ENCODE measurements at regions not wholly inside any gene's neighbourhood (a gene's known extent, or its start where the extent isn't known, plus 50 kb on each side); places are given as distances from the start of the nearest gene placed in this dataset.
"Not testable (repeated sequence)": the region's sequence is repeated elsewhere in the genome, so short reads cannot be mapped to it uniquely, and the experiment has no call there.

- DNase-seq (ENCODE audit: low read depth, low spot score): not testable (repeated sequence)
Measured at GRCh38 chr5:125999271-126000030, 423.8 kb upstream of the GRAMD2B start.

- no peak for DNase-seq (ENCODE audit: low read depth, low spot score)
Measured at GRCh38 chr5:126000507-126000906, 422.7 kb upstream of the GRAMD2B start.

GRCh38 chr5:126002222-126002897 lies 420.8 kb upstream of the GRAMD2B start:
- DNase-seq (ENCODE audit: low read depth, low spot score): no peak

GRCh38 chr5:126003309-126003708 lies 419.9 kb upstream of the GRAMD2B start:
- DNase-seq (ENCODE audit: low read depth, low spot score): no peak

- no peak for DNase-seq (ENCODE audit: low read depth, low spot score)
Measured at GRCh38 chr5:126004636-126005035, 418.6 kb upstream of the GRAMD2B start.

GRCh38 chr5:126007841-126008240 lies 415.4 kb upstream of the GRAMD2B start:
- no peak for DNase-seq (ENCODE audit: low read depth, low spot score)

GRCh38 chr5:126009566-126009965 lies 413.6 kb upstream of the GRAMD2B start:
- DNase-seq (ENCODE audit: low read depth, low spot score): no peak

GRCh38 chr5:126011526-126011925 lies 411.7 kb upstream of the GRAMD2B start:
- not testable (repeated sequence) for DNase-seq (ENCODE audit: low read depth, low spot score)

- DNase-seq (ENCODE audit: low read depth, low spot score): no peak
Measured at GRCh38 chr5:126014676-126015075, 408.5 kb upstream of the GRAMD2B start.

- no peak for DNase-seq (ENCODE audit: low read depth, low spot score)
Measured at GRCh38 chr5:126015235-126016181, 407.7 kb upstream of the GRAMD2B start.

GRCh38 chr5:126016256-126016655 lies 407.0 kb upstream of the GRAMD2B start:
- DNase-seq (ENCODE audit: low read depth, low spot score): no peak

GRCh38 chr5:126017096-126017495 lies 406.1 kb upstream of the GRAMD2B start:
- no peak for DNase-seq (ENCODE audit: low read depth, low spot score)

- DNase-seq (ENCODE audit: low read depth, low spot score): no peak
Measured at GRCh38 chr5:126020770-126021169, 402.4 kb upstream of the GRAMD2B start.

- no peak for DNase-seq (ENCODE audit: low read depth, low spot score)
Measured at GRCh38 chr5:126023994-126024441, 399.2 kb upstream of the GRAMD2B start.

GRCh38 chr5:126027149-126027548 lies 396.1 kb upstream of the GRAMD2B start:
- DNase-seq (ENCODE audit: low read depth, low spot score): no peak

- DNase-seq (ENCODE audit: low read depth, low spot score): no peak
Measured at GRCh38 chr5:126027652-126028051, 395.6 kb upstream of the GRAMD2B start.

GRCh38 chr5:126028336-126028735 lies 394.9 kb upstream of the GRAMD2B start:
- DNase-seq (ENCODE audit: low read depth, low spot score): no peak

- not testable (repeated sequence) for DNase-seq (ENCODE audit: low read depth, low spot score)
Measured at GRCh38 chr5:126029282-126029681, 393.9 kb upstream of the GRAMD2B start.

GRCh38 chr5:126030698-126031097 lies 392.5 kb upstream of the GRAMD2B start:
- no peak for DNase-seq (ENCODE audit: low read depth, low spot score)

- DNase-seq (ENCODE audit: low read depth, low spot score): no peak
Measured at GRCh38 chr5:126031989-126032716, 391.1 kb upstream of the GRAMD2B start.

- no peak for DNase-seq (ENCODE audit: low read depth, low spot score)
Measured at GRCh38 chr5:126043688-126044087, 379.5 kb upstream of the GRAMD2B start.

Data from activated CD4-positive, CD25-positive, alpha-beta regulatory T cell treated with anti-CD3 and anti-CD28 coated beads, Interleukin-2, amount 50 U/mL, for 16 hours (primary cell).